Mucosa of rectum (tissue), 2 donors: ENCODE measurements at regions not wholly inside any gene's neighbourhood (a gene's known extent, or its start where the extent isn't known, plus 50 kb on each side); places are given as distances from the start of the nearest gene placed in this dataset.

Source experiments
- H3K27ac ChIP-seq, 2 donors: one replicate each; pipeline ENCODE4 v1.7.0; 2013; ENCODE audit warnings: inconsistent platforms in 2 of 2, low read depth in 2 of 2, low read length in 2 of 2
- H3K27me3 ChIP-seq, 2 donors: one replicate each; pipeline ENCODE4 v1.7.0; 2013; ENCODE audit warnings: low read length in 2 of 2; ENCODE audit not compliant: control insufficient read depth in 2 of 2, insufficient read depth in 2 of 2
- H3K36me3 ChIP-seq, 2 donors: one replicate each; pipeline ENCODE4 v1.7.0; 2013; ENCODE audit warnings: low read length in 2 of 2; ENCODE audit not compliant: control insufficient read depth in 2 of 2, insufficient read depth in 2 of 2
- H3K4me1 ChIP-seq, 2 donors: one replicate each; pipeline ENCODE4 v1.7.0; 2013; ENCODE audit warnings: low read length in 2 of 2, mild to moderate bottlenecking in 1 of 2; ENCODE audit not compliant: control insufficient read depth in 2 of 2, insufficient read depth in 2 of 2
- H3K4me3 ChIP-seq, 2 donors: one replicate each; pipeline ENCODE4 v1.7.0; 2013; ENCODE audit warnings: low read length in 2 of 2
- H3K9ac ChIP-seq, 2 donors: one replicate each; pipeline ENCODE4 v1.7.0; 2013; ENCODE audit warnings: low read length in 2 of 2, low read depth in 1 of 2, mild to moderate bottlenecking in 1 of 2
- H3K9me3 ChIP-seq, 2 donors: one replicate each; pipeline ENCODE4 v1.7.0; 2013; ENCODE audit warnings: low read length in 2 of 2; ENCODE audit not compliant: control insufficient read depth in 2 of 2
- donor health status: healthy.
- donor health status: Normal muscosa, but diverticular disease.

DNA sequence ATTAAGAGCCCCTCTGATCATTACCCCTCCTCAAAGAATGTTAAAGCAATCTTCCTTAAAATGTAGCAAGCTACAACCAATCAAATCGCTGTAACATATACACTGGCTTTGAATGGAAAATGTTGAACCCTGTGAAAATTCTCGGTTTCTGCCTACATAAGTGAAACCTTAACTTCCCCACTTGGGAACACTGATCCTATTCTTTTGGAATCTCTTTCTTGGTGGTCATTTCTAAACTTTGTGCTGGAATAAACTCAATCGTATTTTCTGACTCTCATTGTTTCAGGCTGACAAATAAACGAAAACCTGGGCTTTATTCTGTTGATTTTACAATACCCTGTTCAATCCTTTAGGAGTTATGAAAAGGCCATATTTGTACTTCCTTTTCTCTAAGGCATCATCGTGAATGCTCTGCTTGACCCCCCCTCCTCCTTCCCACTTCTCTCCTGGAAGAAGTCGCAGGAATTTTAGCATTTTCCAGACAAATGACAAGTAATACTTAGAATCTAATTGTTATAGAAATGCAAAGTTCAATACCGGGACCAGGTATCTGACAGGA is 155.1 kb upstream of the FAM13C start:
- Histone ChIP-seq H3K27ac (no peak overlapping the region), H3K4me1 (no peaks in the 10 kb centered on the region), H3K4me3 (no peak overlapping the region), H3K9me3 (no peaks in the 10 kb centered on the region), H3K36me3 (no peaks in the 10 kb centered on the region), H3K27me3 (no peaks in the 10 kb centered on the region), H3K9ac (no peak overlapping the region)

DNA sequence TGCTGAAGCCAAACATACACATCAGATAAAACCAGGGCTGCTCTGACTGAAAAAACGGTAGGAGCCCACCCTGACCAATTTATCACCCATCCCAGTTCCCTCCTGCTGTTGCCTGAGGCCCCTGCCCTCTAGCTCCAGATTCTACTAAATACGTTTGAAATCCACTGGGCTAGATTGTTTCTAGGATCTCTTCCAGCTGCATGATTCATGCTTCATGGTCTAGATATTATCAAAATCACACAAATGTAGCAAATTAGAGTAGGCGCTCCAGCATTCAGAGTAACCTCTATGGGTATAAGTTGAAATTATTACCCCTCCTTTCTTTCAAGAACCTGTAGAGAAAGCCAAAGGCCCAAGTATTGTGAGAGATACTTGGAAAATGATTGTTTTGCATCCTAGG is 151.2 kb upstream of the FAM13C start:
- Histone ChIP-seq H3K27ac (no peak overlapping the region), H3K27me3 (no peaks in the 10 kb centered on the region), H3K9ac (no peak overlapping the region), H3K4me1 (no peaks in the 10 kb centered on the region), H3K9me3 (no peaks in the 10 kb centered on the region), H3K36me3 (no peaks in the 10 kb centered on the region), H3K4me3 (no peak overlapping the region)

DNA sequence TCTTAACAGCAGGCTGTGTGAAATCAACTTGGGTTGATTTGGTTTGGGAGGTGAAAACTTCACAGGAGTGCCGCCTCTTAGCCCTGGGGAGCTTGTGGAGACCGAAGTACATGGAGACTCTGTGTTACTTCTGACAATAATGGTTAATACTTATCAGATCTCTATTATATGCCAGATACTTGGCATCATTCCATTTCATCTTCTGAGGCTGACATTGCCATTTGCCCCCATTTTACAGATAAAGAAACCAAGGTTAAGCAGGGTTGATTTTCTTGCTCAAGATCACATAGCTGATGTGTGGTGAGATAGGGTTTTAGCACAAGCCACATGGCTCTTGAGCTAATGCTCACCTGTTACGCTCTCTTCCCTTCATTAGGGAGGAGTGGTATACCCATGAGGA is 150.6 kb upstream of the FAM13C start:
- no peak overlapping the region for H3K27ac ChIP-seq
- no peaks in the 10 kb centered on the region for H3K27me3 ChIP-seq
- H3K9me3 ChIP-seq = no peaks in the 10 kb centered on the region
- H3K4me3 ChIP-seq = no peak overlapping the region
- no peaks in the 10 kb centered on the region for H3K36me3 ChIP-seq
- H3K4me1 ChIP-seq = no peaks in the 10 kb centered on the region
- no peak overlapping the region for H3K9ac ChIP-seq

DNA sequence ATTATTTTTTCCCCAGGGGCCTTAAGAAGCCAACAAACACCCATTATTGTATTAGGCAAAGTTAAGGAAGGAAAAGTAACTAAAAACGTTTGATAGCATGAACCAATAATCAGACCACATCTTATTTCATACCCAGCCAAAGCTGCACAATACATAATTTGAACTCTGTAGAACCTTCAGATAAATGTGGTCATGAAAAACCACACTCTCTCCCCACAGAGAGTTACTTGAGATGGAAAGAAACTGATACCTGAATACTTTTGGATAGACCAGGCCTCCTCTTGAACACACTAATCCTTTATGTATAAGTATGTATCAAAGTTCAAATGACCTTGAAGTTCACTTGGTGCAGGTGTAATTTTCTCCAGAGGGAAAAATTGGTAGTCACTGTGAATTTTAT is 146.6 kb upstream of the FAM13C start:
- Histone ChIP-seq H3K9me3 (no peaks in the 10 kb centered on the region), H3K4me3 (no peak overlapping the region), H3K27me3 (no peaks in the 10 kb centered on the region)

DNA sequence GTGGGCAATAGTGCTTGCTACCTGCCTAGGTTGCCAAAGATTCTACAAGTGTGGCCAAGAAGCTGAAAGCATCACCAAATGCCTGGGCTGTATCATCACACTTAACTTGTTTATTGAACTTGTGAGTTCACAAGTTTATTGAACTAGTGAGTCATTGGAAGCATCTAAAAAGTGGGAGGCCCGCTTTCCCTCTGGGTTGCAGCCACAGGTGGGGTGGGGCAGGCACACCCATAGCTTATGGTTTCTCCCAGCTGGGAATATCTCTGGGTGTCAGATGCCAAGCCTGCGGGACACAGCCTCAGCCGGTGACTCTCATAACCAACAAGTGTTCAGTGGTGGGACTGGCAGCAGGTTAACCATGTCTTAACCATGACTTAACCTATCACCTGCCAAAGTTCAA is 145.9 kb upstream of the FAM13C start:
- Histone ChIP-seq H3K9ac (no peak overlapping the region), H3K36me3 (no peaks in the 10 kb centered on the region), H3K4me3 (no peak overlapping the region), H3K27me3 (no peaks in the 10 kb centered on the region), H3K9me3 (no peaks in the 10 kb centered on the region), H3K4me1 (no peaks in the 10 kb centered on the region), H3K27ac (no peak overlapping the region)

More for the DNA sequence above, 146.6 kb upstream of the FAM13C start:
- Histone ChIP-seq H3K4me1 (no peaks in the 10 kb centered on the region), H3K27ac (no peak overlapping the region), H3K9ac (no peak overlapping the region), H3K36me3 (no peaks in the 10 kb centered on the region)

DNA sequence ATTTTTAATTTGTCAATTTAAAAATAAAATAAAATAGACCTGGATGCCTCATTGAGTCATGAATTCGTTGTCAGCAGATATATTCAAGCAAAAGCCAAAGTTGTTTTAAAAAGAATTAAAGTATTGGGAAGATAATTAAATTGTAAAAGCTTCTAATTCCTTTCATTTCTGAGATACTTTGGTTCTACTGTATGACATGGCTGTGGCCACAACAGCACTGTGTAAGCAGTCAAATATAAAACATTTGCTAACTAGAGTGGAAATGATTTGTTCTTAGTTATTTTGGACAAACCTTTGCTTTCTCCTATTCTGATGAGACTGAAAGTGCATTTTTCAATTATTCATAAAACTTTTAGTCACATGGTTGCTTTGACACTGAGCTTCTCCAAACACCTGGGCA is 143.6 kb upstream of the FAM13C start:
- Histone ChIP-seq H3K9ac (no peak overlapping the region), H3K27me3 (no peaks in the 10 kb centered on the region), H3K4me3 (no peak overlapping the region), H3K9me3 (no peaks in the 10 kb centered on the region), H3K4me1 (no peaks in the 10 kb centered on the region), H3K36me3 (no peaks in the 10 kb centered on the region), H3K27ac (no peak overlapping the region)

DNA sequence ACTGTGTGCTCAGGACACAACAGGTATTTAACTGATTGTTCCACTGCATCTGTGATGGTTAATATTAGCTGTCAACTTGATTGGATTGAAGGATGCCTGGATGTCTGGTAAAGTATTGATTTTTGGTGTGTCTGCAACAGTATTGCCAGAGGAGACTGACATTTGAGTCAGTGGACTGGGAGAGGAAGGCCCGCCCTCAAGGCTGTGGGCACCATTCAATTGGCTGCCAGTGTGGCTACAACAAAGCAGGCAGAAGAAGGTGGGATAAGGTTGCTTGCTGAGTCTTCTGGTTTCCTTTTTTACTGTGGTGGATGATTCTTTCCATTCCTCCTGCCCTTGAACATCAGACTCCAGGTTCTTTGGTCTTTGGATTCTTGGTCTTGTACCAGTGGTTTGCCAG is 137.1 kb upstream of the FAM13C start:
- H3K27me3 ChIP-seq = no peaks in the 10 kb centered on the region
- no peak overlapping the region for H3K27ac ChIP-seq
- H3K4me1 ChIP-seq = no peaks in the 10 kb centered on the region
- H3K4me3 ChIP-seq = no peak overlapping the region
- H3K9ac ChIP-seq = no peak overlapping the region
- H3K9me3 ChIP-seq = peaks cover 3 to 9% of the 10 kb centered on the region in 2 donors
- H3K36me3 ChIP-seq = no peaks in the 10 kb centered on the region

DNA sequence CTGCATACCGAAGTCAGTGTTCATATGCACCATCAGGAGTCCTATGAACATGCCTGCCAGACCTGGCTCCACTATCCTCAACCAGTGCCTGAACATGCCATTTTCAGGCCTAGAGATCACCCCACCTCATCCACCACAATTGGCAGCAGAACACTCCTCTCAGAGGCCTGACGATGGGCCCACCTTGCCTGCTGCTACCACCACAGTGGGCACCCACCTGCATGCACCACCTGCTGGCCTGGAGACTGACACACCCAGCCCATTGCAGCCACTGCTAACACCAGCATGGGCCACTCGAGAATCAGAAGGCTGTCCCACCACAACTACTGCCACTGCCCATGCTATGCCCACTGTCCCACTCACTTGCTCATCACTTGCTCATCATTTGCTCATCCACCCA is 130.7 kb upstream of the FAM13C start:
- no peak overlapping the region for H3K27ac ChIP-seq
- no peaks in the 10 kb centered on the region for H3K36me3 ChIP-seq
- no peaks in the 10 kb centered on the region for H3K27me3 ChIP-seq
- H3K9me3 ChIP-seq = peaks cover 3 to 9% of the 10 kb centered on the region in 2 donors
- H3K4me1 ChIP-seq = no peaks in the 10 kb centered on the region
- no peak overlapping the region for H3K9ac ChIP-seq
- H3K4me3 ChIP-seq = no peak overlapping the region

DNA sequence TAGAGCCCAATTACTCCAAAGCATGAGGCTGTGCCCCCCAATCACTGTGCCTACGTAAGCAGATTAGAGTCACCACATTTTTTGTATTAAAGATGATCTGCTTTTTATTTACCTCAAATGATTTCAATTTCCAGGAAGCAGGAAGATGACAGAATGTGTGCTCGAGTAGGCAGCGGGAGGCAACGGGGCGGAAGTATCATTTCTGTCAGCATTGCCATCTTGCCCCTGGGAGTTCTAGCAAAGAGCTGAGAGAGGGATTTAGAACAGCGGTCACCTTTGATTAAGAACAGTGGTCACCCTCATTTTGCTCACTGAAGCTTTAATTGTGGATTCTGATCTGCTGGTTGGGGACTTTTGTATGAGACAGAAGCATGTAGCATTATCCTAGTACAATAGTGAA is 117.1 kb upstream of the FAM13C start:
- Histone ChIP-seq H3K36me3 (no peaks in the 10 kb centered on the region), H3K4me1 (no peaks in the 10 kb centered on the region), H3K9ac (no peak overlapping the region), H3K9me3 (no peaks in the 10 kb centered on the region), H3K27me3 (no peaks in the 10 kb centered on the region), H3K27ac (no peak overlapping the region), H3K4me3 (no peak overlapping the region)

DNA sequence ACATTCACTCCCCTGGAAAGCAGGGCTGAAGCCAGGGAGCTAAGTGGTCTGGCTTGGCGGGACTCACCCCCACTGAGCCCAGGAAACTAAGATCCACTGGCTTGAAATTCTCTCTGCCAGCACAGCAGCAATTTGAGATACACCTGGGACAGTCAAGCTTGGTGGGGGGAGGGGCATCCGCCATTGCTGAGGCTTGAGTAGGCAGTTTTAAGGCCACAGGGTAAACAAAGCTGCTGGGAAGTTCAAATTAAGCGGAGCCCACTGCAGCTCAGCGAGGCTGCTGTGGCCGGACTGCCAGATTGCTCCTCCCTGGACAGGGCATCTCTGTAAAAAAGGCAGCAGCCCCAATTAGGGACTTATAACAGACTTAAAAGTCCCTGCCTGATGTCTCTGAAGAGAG is 108.2 kb upstream of the FAM13C start:
- Histone ChIP-seq H3K27ac (no peak overlapping the region), H3K9me3 (no peaks in the 10 kb centered on the region), H3K9ac (no peak overlapping the region), H3K4me1 (no peaks in the 10 kb centered on the region), H3K4me3 (no peak overlapping the region), H3K36me3 (no peaks in the 10 kb centered on the region), H3K27me3 (no peaks in the 10 kb centered on the region)

DNA sequence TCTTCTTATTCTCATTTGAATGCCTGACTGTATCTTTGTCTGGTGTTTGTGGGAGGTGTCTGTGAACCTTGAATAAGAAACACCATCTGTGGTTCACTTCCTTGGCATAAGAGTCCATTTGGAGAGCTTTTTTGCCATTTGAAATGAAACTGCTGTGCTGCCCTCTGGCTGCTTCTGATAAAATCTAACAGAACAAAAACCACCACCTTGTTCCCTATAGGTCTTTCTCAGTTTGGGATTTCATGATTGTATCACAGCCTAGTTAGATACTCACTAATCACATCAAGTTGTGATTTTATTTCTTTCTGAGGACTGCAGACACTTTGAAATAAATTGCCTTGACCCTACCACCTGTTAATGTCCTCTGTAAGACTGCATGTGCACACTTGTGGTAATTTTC is 102.7 kb upstream of the FAM13C start:
- Histone ChIP-seq H3K27ac (no peak overlapping the region), H3K4me1 (no peaks in the 10 kb centered on the region), H3K9me3 (no peaks in the 10 kb centered on the region), H3K9ac (no peak overlapping the region), H3K4me3 (no peak overlapping the region), H3K27me3 (no peaks in the 10 kb centered on the region), H3K36me3 (no peaks in the 10 kb centered on the region)
